Mucosa of rectum (tissue), 2 donors: ENCODE measurements at regions not wholly inside any gene's neighbourhood (a gene's known extent, or its start where the extent isn't known, plus 50 kb on each side); places are given as distances from the start of the nearest gene placed in this dataset.
"Not testable (repeated sequence)": the region's sequence is repeated elsewhere in the genome, so short reads cannot be mapped to it uniquely, and the experiment has no call there.

Experiments
- H3K27ac ChIP-seq, 2 donors: one replicate each; pipeline ENCODE4 v1.7.0; 2013; ENCODE audit warnings: inconsistent platforms in 2 of 2, low read depth in 2 of 2, low read length in 2 of 2
- H3K27me3 ChIP-seq, 2 donors: one replicate each; pipeline ENCODE4 v1.7.0; 2013; ENCODE audit warnings: low read length in 2 of 2; ENCODE audit not compliant: control insufficient read depth in 2 of 2, insufficient read depth in 2 of 2
- H3K36me3 ChIP-seq, 2 donors: one replicate each; pipeline ENCODE4 v1.7.0; 2013; ENCODE audit warnings: low read length in 2 of 2; ENCODE audit not compliant: control insufficient read depth in 2 of 2, insufficient read depth in 2 of 2
- H3K4me1 ChIP-seq, 2 donors: one replicate each; pipeline ENCODE4 v1.7.0; 2013; ENCODE audit warnings: low read length in 2 of 2, mild to moderate bottlenecking in 1 of 2; ENCODE audit not compliant: control insufficient read depth in 2 of 2, insufficient read depth in 2 of 2
- H3K4me3 ChIP-seq, 2 donors: one replicate each; pipeline ENCODE4 v1.7.0; 2013; ENCODE audit warnings: low read length in 2 of 2
- H3K9ac ChIP-seq, 2 donors: one replicate each; pipeline ENCODE4 v1.7.0; 2013; ENCODE audit warnings: low read length in 2 of 2, low read depth in 1 of 2, mild to moderate bottlenecking in 1 of 2
- H3K9me3 ChIP-seq, 2 donors: one replicate each; pipeline ENCODE4 v1.7.0; 2013; ENCODE audit warnings: low read length in 2 of 2; ENCODE audit not compliant: control insufficient read depth in 2 of 2
- donor health status: healthy.
- donor health status: Normal muscosa, but diverticular disease.

GRCh38 chr6:4334158-4334740 is 198.9 kb upstream of the ECI2 start:
- H3K9me3 ChIP-seq: not testable (repeated sequence)
- peak overlapping the region; percentile 20 to 48 for H3K4me3 ChIP-seq

DNA sequence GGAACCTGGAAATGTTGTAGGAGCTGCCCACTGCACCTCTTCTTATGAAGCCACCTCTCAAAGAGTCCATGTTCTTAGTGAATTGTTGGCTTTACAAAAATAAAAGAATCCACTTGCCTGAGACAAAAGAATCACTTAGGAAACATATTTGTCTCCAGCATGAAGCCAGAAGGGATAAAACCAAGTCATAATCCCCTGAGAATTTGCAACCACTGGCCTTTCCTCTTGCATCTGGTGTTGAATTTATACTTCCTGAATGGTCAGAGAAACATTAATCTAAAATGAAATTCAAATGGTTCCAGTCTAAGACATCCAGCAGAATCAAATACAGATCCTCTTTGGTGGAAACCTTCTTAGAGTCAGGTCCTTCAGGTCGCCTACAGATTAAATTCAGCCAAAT is 192.5 kb upstream of the ECI2 start:
- Histone ChIP-seq H3K36me3 (no peaks in the 10 kb centered on the region), H3K9me3 (no peaks in the 10 kb centered on the region), H3K27me3 (no peaks in the 10 kb centered on the region), H3K9ac (no peak overlapping the region), H3K27ac (no peak overlapping the region), H3K4me1 (peaks cover 0 to 6% of the 10 kb centered on the region in 2 donors), H3K4me3 (no peak overlapping the region)

More at GRCh38 chr6:4334158-4334740, 198.9 kb upstream of the ECI2 start:
- not testable (repeated sequence) for H3K27ac ChIP-seq, H3K36me3 ChIP-seq, H3K9ac ChIP-seq, H3K4me1 ChIP-seq, H3K27me3 ChIP-seq

DNA sequence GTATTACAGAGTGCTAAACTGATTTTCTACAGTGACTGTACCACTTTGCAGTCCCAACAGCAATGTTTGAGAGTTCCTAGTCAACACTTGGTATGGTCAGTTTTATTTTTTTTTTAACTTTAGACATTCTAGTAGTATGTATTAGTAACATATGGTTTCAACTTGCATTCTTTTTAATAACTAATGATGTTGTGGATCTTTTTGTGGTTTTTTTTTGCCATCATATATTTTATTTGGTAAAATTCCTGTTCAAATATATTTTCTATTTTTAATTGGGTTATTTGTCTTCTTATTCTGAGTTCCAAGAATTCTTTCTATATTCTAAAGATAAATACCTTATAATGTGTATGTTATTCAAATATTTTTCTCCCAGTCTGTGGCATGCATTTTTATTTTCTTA is 189.4 kb upstream of the ECI2 start:
- Histone ChIP-seq H3K4me1 (peaks cover 9 to 35% of the 10 kb centered on the region in 2 donors), H3K27ac (no peak overlapping the region), H3K36me3 (no peaks in the 10 kb centered on the region), H3K9me3 (no peaks in the 10 kb centered on the region), H3K9ac (no peak overlapping the region), H3K27me3 (no peaks in the 10 kb centered on the region), H3K4me3 (no peak overlapping the region)

DNA sequence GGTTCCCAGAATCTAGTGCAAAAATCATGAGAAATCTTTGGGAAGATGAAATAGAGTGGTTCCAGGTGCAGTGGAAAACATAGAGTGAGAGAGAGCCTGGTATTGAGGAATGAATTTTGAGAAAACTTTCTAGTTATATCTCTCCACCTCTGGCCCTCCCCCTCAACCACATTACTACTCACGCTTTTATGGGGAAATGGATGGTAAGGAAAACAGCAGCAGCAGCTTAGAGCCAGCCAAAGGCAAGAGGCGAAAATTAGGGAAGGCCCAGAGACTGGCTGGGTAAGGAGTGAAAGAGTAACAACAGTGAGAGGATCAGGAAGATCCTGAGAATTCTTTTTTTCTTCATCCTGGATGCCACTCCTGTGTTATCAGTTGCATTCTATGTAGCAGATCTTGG is 187.9 kb upstream of the ECI2 start:
- Histone ChIP-seq H3K4me3 (no peak overlapping the region), H3K36me3 (no peaks in the 10 kb centered on the region), H3K9ac (no peak overlapping the region), H3K27ac (peak overlapping the region in 1 of 2 donors; percentile 82), H3K27me3 (no peaks in the 10 kb centered on the region), H3K4me1 (peaks cover 11 to 40% of the 10 kb centered on the region in 2 donors), H3K9me3 (no peaks in the 10 kb centered on the region)

GRCh38 chr6:4322846-4323309 is 187.5 kb upstream of the ECI2 start:
- Histone ChIP-seq H3K9me3 (no peaks in the 10 kb centered on the region), H3K27me3 (no peaks in the 10 kb centered on the region), H3K4me1 (peaks cover 13 to 44% of the 10 kb centered on the region in 2 donors), H3K9ac (no peak overlapping the region), H3K36me3 (no peaks in the 10 kb centered on the region), H3K27ac (peak overlapping the region in 1 of 2 donors; percentile 82), H3K4me3 (no peak overlapping the region)

DNA sequence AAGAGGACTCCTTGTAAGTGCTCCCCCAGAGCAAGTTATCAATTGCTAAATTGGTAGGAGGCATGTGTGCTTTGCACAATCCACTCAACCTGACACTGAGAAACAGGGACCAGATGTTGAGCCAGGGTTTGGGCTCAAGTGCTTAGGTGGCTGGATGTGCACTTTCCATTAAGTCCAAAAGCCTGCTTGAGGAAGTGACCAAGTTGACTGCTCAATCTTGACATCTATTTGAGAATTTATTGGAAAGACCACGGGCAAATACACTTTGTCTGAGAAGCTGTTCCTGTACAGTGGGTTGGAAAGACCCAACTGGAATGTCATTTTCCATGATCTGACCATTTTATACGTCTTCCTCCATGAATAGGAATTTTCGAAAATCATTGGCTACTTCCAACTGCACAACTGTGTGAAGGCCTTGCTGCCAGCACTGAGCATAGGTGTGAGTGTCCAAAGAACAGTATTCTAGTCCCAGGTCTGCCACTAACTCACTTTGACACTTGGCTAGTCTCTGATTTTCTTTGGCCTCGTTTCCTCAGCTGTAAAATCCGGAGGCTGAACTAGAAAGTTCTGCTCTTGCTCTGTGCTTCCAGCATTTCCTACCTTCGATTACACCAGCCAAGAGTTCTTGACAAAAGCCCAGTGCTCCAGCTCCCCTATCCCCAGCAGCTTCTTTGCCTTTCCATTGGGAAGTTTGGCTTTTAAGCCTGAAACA is 186.9 kb upstream of the ECI2 start:
- H3K27ac ChIP-seq: peak overlapping the region in 1 of 2 donors; percentile 64
- peaks cover 19 to 50% of the 10 kb centered on the region in 2 donors for H3K4me1 ChIP-seq
- H3K9ac ChIP-seq: no peak overlapping the region
- H3K4me3 ChIP-seq: no peak overlapping the region
- H3K36me3 ChIP-seq: no peaks in the 10 kb centered on the region
- no peaks in the 10 kb centered on the region for H3K27me3 ChIP-seq
- H3K9me3 ChIP-seq: no peaks in the 10 kb centered on the region

DNA sequence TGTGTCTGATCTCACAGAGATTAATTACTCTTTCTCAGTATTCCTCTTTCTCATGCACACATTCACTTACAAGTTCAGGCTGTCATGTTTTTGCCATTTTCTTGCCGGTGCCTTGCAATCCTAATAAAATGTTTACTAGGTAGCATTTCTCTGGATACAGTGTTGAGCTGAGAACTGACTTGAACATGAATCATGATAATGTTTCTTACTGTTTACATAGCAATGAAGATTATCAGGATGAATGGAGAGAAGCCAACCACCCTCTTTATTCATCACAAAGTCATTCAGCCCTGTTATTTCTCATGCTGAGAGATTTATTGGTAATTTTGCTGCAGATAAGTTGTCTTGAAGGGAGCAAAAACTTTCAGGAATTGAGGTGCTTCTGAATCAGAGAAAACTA is 185.5 kb upstream of the ECI2 start:
- Histone ChIP-seq H3K4me1 (peaks cover 24 to 61% of the 10 kb centered on the region in 2 donors), H3K9ac (no peak overlapping the region), H3K9me3 (no peaks in the 10 kb centered on the region), H3K27ac (peak overlapping the region; percentile 43 to 88), H3K36me3 (no peaks in the 10 kb centered on the region), H3K4me3 (no peak overlapping the region), H3K27me3 (no peaks in the 10 kb centered on the region)

DNA sequence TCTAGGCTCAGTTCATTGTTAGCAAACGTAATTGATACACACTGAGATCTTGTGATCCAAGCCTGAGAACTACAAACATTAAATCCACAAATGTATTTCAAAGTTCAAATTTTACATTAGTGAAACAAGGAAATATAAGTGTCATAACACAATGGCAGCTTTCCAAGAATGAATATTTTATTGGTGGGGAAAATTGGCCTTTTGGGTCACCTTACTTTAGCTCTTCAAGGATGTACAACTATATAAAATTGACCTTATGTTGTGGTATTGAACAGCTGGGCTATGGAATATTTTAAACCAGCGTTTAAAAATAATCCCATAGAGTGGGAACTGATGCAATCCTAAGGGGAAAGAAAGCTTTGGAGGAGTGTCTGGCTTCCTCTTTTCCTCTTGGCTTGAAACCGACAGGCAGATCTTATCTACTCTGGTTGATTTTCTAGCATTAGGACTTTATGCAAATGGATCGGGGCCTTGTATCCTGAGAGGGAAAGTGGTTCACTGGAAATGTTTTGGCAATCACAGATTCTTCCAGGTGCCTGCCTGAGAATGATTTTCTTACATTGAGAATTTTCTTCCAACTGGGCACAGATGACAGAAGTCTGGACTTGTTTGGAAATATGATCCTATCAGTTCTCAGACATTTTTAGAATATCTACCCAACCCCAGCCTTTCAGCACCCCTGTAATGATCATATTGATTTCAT is 184.8 kb upstream of the ECI2 start:
- no peak overlapping the region for H3K4me3 ChIP-seq
- no peaks in the 10 kb centered on the region for H3K9me3 ChIP-seq
- H3K27me3 ChIP-seq: no peaks in the 10 kb centered on the region
- H3K4me1 ChIP-seq: peaks cover 24 to 61% of the 10 kb centered on the region in 2 donors
- H3K9ac ChIP-seq: no peak overlapping the region
- H3K27ac ChIP-seq: peak overlapping the region; percentile 43 to 88
- no peaks in the 10 kb centered on the region for H3K36me3 ChIP-seq

GRCh38 chr6:4318321-4318720 is 182.9 kb upstream of the ECI2 start:
- H3K9me3 ChIP-seq: no peaks in the 10 kb centered on the region
- no peak overlapping the region for H3K4me3 ChIP-seq
- no peak overlapping the region for H3K9ac ChIP-seq
- no peak overlapping the region for H3K27ac ChIP-seq
- no peaks in the 10 kb centered on the region for H3K36me3 ChIP-seq
- H3K27me3 ChIP-seq: no peaks in the 10 kb centered on the region
- peaks cover 25 to 60% of the 10 kb centered on the region in 2 donors for H3K4me1 ChIP-seq

DNA sequence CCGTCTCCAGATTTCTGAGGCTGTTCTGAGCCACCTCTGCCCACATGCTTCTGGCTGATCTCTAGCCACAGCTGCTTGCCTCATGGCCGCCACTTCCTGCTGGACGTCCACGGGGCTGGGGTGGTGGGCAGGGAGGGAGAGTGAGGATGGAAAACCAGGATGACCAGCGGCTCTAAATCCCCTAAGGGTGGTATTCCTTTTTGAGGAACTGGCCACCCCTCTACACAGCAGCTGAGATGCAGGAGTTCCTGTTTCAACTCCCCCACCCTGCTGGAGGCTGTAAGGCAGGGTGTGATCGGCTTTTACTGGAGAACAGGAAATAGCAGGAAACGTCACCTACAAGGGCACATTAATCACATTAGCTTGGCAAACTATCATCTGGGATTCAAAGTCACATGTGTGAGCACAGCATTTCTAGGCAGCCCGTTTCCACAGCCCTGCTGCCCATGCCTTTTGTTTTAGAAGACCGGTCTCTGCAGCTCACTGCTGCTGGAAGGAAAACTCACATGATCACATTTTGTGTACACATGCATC is 181.6 kb upstream of the ECI2 start:
- Histone ChIP-seq H3K27me3 (no peaks in the 10 kb centered on the region), H3K36me3 (no peaks in the 10 kb centered on the region), H3K27ac (peak overlapping the region; percentile 87 to 88), H3K9ac (peak overlapping the region in 1 of 2 donors; percentile 57), H3K4me1 (peaks cover 28 to 52% of the 10 kb centered on the region in 2 donors), H3K9me3 (no peaks in the 10 kb centered on the region), H3K4me3 (peak overlapping the region; percentile 24 to 29)
